Stimulated activated naive CD8-positive, alpha-beta T cell treated with anti-CD3 and anti-CD28 coated beads, Interleukin-15, amount 100 ng/mL, for 72 hours (primary cell): ENCODE measurements at regions not wholly inside any gene's neighbourhood (a gene's known extent, or its start where the extent isn't known, plus 50 kb on each side); places are given as distances from the start of the nearest gene placed in this dataset.
A peak's percentile ranks its signal among the peaks of the same experiment; 100 is the strongest.

Experiments used
- ATAC-seq: fragments of 150-1000 bp; cut with Tn5 transposase; 2 replicates; pipeline ENCODE4 v1.10.0; 2021; ENCODE audit warnings: mild to moderate bottlenecking, moderate library complexity
- DNase-seq, 2 donors: peaks; one replicate each; pipeline ENCODE4 v3.0.0; 2021 to 2022
- H3K27ac Mint-ChIP-seq, 2 donors: one replicate each; pipeline ENCODE4 v1.8.0; 2022; ENCODE audit warnings: mild to moderate bottlenecking in 2 of 2, mixed read lengths in 2 of 2, moderate library complexity in 2 of 2
- H3K27me3 Mint-ChIP-seq: one replicate; pipeline ENCODE4 v1.8.0; 2022; ENCODE audit warnings: mixed read lengths
- H3K4me1 Mint-ChIP-seq: one replicate; pipeline ENCODE4 v1.8.0; 2022; ENCODE audit warnings: mild to moderate bottlenecking, mixed read lengths
- H3K4me3 Mint-ChIP-seq, 2 donors: one replicate each; pipeline ENCODE4 v1.8.0; 2022; ENCODE audit warnings: mild to moderate bottlenecking in 2 of 2, mixed read lengths in 2 of 2, moderate library complexity in 1 of 2
- H3K9me3 Mint-ChIP-seq, 2 donors: one replicate each; pipeline ENCODE4 v1.8.0; 2022; ENCODE audit warnings: mixed read lengths in 2 of 2

DNA sequence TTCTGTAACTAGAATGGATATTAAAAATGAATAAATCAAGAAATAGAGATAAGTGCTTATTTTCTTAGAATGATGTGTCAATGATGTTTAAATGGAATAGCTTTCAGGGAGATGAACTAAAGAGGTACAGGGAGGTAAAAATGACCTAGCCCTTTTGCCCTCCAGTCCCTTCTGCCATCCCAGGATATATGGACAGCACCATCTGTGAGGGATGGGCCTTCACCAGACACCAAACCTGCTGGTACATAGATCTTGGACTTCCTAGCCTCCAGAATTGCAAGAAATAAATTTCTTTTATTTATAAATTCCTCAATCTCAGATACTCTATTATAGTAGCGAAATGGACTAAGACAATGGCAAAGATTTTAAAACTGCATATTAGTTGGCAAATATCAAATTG lies 352.0 kb upstream of the THBS1 start:
- ATAC-seq (no peak), DNase-seq (no peak)
- peaks cover 7% of the 10 kb centered on the region for H3K27me3 Mint-ChIP-seq
- H3K27ac Mint-ChIP-seq = no peak overlapping the region
- H3K4me3 Mint-ChIP-seq = no peak overlapping the region
- no peaks in the 10 kb centered on the region for H3K9me3 Mint-ChIP-seq
- no peaks in the 10 kb centered on the region for H3K4me1 Mint-ChIP-seq

DNA sequence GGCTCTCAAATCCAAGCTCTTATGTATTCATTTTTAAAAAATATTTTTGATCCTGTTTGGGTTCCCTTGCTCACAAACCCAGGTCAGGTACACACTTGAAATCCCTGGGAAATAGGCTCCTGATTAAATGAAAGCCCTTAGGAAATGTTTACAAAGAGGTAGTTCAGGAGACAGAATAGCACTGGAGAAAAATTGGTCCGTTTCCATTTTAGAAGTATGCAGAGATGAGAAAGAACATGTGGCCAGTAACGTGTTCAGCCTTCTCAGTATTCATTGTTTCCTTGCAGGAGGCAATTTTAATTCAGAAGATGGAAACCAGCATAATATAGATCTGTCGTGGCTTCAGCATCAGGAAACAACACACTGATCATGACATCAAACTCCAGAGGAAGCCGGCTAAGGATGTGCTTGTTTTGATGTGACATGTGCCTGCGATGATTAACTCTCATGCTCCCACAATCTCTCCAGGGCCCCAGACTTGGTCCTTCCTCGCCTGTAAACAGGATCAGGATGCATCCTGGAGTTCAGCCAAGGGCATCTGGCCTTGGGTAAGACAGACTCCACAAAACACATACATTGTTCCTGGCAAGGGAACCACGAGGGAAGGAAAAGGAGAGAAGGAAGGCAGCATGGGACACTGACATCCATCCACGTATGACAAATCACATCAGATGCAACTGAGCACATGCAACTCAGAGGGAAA lies 350.5 kb upstream of the THBS1 start:
- Mint-ChIP-seq H3K27me3 (peaks cover 7% of the 10 kb centered on the region), H3K4me1 (no peaks in the 10 kb centered on the region), H3K9me3 (no peaks in the 10 kb centered on the region), H3K4me3 (no peak overlapping the region), H3K27ac (no peak overlapping the region)
- ATAC-seq = no peak
- DNase-seq = no peak

DNA sequence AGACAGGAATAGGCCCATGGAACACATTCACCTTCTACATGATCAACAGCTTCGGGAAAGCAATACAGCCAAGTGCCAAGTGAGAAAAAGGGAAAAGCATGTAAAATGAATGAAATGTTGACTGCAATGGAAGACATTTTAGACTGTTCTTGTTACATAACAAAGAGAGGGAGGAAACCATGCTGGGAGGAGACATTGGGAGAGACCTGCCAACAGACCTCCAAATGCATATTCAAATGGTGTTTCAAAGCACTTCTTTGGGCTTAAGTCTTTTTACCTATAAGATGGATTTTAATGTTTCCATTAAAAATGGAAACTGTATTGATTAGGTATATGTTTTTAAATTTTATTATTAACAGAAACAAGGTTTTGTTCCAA lies 350.0 kb upstream of the THBS1 start:
- no peak overlapping the region for H3K4me3 Mint-ChIP-seq
- H3K4me1 Mint-ChIP-seq = no peaks in the 10 kb centered on the region
- DNase-seq (no peak), ATAC-seq (no peak)
- H3K27me3 Mint-ChIP-seq = peaks cover 7% of the 10 kb centered on the region
- no peaks in the 10 kb centered on the region for H3K9me3 Mint-ChIP-seq
- H3K27ac Mint-ChIP-seq = no peak overlapping the region

DNA sequence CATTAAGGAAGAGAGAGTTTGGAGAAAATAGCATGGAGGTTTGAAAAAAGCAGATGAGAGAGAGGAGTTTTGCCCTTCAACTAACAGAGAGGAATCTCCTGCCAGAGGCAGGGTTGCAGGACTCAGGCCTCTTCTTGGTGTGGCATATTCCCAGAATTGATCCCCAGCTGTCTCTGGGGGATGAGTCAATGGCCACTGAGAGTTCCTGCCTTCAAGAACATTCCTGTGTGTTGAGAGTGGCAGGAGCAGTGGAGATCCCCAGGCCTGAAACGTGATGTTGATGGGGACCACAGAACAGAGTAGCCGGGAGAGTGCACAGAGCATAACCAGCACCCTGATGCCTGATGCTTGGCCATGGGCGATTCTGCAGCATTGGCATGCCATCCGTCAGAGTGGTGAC lies 348.4 kb upstream of the THBS1 start:
- Mint-ChIP-seq H3K4me3 (no peak overlapping the region), H3K9me3 (no peaks in the 10 kb centered on the region), H3K4me1 (no peaks in the 10 kb centered on the region), H3K27ac (no peak overlapping the region), H3K27me3 (no peaks in the 10 kb centered on the region)
- DNase-seq (no peak), ATAC-seq (no peak)

DNA sequence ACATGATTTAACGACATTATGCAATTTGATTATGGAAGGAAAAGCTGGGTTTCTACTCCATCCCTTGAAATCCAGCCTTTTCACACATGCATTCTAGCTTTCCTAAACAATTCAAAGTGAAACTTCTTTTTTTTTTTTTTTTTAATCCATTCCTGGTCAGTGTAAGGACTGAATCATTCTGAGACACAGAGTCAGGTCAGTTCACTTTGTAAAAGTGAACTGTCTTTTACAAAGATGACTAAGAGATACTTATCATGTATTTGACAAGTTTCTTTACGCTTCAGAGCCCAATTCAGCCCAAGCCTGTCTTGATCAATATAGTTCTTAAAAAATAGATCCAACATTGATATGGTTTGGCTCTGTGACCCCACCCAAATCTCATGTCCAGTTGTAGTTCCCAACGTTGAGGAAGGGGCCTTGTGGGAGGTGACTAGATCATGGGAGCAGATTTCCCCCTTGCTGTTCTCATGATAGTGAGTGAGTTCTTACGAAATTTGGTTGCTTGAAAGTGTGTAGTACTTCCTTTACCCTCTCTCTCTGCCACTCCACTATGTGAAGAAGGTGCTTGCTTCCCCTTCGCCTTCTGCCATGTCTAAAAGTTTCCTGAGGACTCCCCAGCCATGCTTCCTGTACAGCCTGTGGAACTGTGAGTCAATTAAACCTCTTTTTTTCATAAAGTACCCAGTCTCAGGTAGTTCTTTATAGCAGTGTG lies 345.6 kb upstream of the THBS1 start:
- ATAC-seq (no peak), DNase-seq (no peak)
- Mint-ChIP-seq H3K27ac (peak overlapping the region in 1 of 2 donors; percentile 78), H3K4me3 (no peak overlapping the region), H3K9me3 (no peaks in the 10 kb centered on the region), H3K4me1 (no peaks in the 10 kb centered on the region), H3K27me3 (no peaks in the 10 kb centered on the region)

DNA sequence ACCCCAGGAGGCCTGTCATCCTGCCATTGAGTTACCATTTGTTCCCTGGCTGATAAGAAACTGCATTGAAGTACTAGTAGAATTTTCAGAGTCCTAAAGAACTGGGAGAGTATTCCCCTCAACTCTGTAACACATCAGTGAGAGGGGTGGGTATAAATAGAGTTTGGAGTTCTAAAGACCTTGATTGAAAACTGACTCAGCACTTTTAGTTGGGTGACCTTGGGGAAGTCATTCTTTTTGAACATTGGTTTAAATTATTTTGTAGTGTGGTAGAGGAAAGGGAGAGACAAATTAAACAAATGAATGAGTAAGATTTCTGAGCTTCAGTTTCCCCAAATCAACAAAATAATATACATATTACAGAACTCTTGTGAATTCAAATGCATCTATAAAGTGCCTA lies 344.5 kb upstream of the THBS1 start:
- no peaks in the 10 kb centered on the region for H3K9me3 Mint-ChIP-seq
- H3K4me1 Mint-ChIP-seq = no peaks in the 10 kb centered on the region
- H3K4me3 Mint-ChIP-seq = no peak overlapping the region
- no peak overlapping the region for H3K27ac Mint-ChIP-seq
- H3K27me3 Mint-ChIP-seq = no peaks in the 10 kb centered on the region
- ATAC-seq (no peak), DNase-seq (no peak)

DNA sequence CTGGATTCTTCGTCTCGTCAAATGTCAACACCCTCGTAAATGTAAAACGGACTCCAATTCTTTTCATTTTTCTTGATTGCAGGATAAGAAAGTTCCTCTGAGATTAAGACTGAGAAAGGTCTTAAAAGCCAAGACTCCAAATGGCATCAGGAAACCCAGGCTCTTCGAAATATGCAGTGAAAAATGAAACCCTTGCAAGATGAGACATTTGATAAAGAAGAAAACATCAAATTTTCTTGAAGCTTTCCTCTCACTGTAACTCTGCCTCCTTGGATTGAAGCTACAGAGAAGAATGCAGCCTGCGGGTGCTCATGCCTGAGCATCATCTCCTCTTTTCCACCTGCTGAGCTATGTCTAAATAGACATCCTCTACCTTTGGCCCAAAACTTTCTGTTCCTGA lies 342.4 kb upstream of the THBS1 start:
- Mint-ChIP-seq H3K4me3 (no peak overlapping the region), H3K27ac (no peak overlapping the region), H3K4me1 (no peaks in the 10 kb centered on the region), H3K27me3 (no peaks in the 10 kb centered on the region), H3K9me3 (no peaks in the 10 kb centered on the region)
- DNase-seq (no peak), ATAC-seq (no peak)

DNA sequence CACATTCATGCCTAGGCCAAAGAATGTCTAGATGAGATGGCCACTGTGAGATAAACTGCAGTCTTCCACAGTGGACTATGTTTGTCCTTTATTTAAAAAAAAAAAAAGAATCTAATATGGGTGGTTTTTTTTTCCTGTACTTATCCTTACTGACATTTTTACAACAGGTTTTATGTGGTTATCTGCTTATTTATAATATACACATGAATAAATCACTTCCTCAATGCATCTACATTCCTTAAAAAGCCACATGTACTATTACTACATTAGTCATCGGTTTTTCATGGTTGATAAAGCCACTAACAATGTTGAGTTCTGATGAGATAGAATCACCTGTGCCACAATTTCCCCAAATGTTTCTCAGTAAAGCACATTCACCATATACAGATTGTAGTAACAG lies 341.3 kb upstream of the THBS1 start:
- no peaks in the 10 kb centered on the region for H3K9me3 Mint-ChIP-seq
- H3K27me3 Mint-ChIP-seq = no peaks in the 10 kb centered on the region
- DNase-seq (no peak), ATAC-seq (no peak)
- peak overlapping the region in 1 of 2 donors; percentile 6 for H3K27ac Mint-ChIP-seq
- H3K4me1 Mint-ChIP-seq = no peaks in the 10 kb centered on the region
- no peak overlapping the region for H3K4me3 Mint-ChIP-seq

DNA sequence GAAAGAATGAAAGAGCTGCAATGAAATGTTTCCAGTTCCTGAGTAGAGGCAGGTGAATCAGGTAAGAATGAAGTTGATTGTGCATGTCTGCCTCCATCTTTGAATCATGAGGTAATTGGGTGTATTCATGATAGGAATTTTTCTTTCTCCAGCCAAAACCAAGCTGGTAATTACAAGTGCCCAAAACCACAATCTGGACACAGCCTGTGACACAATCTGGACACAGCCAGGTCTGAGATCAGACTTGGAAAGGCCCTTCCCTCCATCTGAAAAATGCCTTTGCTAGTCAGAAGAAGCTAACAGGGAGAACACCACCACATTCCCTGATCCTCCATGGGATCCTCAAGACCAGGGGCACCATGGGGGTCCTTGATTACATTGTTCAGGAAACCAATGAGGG lies 338.5 kb upstream of the THBS1 start:
- H3K27me3 Mint-ChIP-seq = peaks cover 9% of the 10 kb centered on the region
- DNase-seq (no peak), ATAC-seq (no peak)
- H3K4me1 Mint-ChIP-seq = no peaks in the 10 kb centered on the region
- H3K27ac Mint-ChIP-seq = no peak overlapping the region
- no peaks in the 10 kb centered on the region for H3K9me3 Mint-ChIP-seq
- no peak overlapping the region for H3K4me3 Mint-ChIP-seq

DNA sequence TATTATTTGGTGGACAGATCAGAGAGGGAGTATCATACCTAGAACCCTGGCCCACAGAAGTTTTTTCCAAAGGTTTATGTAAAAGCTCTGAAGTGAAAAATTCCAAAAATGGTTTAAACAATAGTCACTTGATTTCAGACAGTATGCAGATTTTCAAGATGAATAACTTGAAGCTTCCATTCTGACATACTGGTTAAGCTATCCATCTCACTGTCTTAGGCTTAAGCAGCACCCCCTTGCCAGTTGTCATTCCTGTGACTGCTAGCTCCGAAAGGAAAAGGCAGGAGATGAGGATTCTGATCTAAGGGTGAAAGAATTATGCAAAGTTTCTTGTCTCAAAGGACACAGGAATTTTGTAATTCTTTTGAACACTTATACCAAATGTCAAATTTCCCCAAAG lies 337.5 kb upstream of the THBS1 start:
- H3K4me3 Mint-ChIP-seq = no peak overlapping the region
- H3K4me1 Mint-ChIP-seq = no peaks in the 10 kb centered on the region
- H3K27me3 Mint-ChIP-seq = peaks cover 15% of the 10 kb centered on the region
- H3K27ac Mint-ChIP-seq = no peak overlapping the region
- no peaks in the 10 kb centered on the region for H3K9me3 Mint-ChIP-seq
- no peak for ATAC-seq
- DNase-seq = no peak

DNA sequence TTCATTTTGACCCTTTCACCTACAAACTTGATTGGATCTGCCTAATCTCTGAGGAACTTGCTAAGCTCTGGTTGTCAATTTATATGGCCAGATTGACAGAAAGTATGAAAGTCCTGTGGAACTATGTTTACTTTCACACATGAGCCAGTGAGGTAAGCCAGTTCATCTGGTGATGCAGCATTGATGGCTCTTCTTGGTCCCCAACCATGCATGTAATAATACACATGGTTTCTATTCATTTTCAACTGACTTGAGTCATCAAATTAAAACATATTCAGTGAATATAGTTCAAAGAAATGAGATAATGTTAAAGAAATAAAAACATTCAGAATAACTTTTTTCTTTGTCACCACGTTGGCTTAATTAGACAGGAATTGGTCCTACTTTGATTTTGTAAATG lies 336.1 kb upstream of the THBS1 start:
- DNase-seq (no peak), ATAC-seq (no peak)
- Mint-ChIP-seq H3K9me3 (no peaks in the 10 kb centered on the region), H3K4me1 (no peaks in the 10 kb centered on the region), H3K27ac (no peak overlapping the region), H3K27me3 (peaks cover 18% of the 10 kb centered on the region), H3K4me3 (no peak overlapping the region)

DNA sequence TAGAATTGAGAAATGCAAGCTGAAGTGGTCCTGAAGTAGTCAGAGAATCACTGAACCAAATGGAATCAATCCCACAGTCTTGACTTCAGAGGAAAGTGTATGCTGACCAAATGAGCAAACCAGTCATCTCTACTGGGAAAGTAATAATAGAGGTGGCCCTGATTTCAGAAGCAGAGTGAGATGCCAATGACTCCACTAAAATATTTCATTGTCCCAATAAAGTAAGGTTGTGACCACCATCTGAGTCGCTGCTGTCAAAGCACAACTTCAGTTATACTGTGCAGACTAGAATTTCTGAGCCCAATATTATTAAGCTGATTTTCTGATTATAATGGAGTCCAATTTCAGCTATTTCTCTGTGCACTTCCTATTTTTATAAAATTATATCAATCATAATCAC lies 334.4 kb upstream of the THBS1 start:
- ATAC-seq (no peak), DNase-seq (no peak)
- Mint-ChIP-seq H3K4me3 (no peak overlapping the region), H3K27me3 (peaks cover 18% of the 10 kb centered on the region), H3K4me1 (peaks cover 14% of the 10 kb centered on the region), H3K9me3 (no peaks in the 10 kb centered on the region), H3K27ac (no peak overlapping the region)

DNA sequence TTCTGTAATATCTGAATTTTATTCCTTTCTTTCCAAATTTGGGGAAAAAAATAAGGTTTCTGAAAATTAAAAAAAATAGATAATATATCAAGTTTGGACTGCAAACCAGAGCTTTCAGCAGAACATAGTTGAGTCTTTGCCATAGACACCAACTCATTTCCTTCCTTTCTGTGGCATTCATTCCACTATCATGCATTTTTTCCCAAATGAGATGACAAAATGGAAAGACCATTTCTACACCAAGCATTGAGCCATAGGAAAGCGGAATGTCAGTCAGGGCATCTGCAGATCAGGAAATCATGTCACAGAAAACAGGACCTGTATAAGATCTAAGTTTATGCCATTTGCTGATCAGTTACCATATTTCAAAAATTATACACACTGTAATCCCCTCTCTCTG lies 333.3 kb upstream of the THBS1 start:
- no peak overlapping the region for H3K4me3 Mint-ChIP-seq
- DNase-seq (no peak), ATAC-seq (no peak)
- no peaks in the 10 kb centered on the region for H3K9me3 Mint-ChIP-seq
- peaks cover 18% of the 10 kb centered on the region for H3K27me3 Mint-ChIP-seq
- H3K27ac Mint-ChIP-seq = no peak overlapping the region
- peaks cover 25% of the 10 kb centered on the region for H3K4me1 Mint-ChIP-seq

DNA sequence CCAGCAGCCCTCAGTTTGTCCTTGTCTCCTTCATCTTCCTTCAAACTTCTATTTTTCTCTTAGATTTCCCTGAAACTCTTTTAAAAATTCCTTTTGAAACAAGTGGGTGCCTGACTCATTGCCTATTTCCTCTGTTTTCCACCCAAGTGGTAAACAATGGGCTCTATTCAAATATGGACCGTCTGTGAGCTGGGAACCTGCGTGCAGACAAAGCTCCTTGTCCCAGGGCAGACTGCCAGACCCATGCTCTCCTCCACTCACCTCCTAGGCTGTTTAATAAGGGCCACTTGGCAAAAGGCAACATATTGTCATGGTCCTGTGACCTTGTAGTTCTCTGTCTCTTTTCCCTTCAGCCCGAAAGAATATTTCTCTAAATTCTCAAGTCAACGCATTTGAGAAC lies 332.7 kb upstream of the THBS1 start:
- no peak for ATAC-seq
- Mint-ChIP-seq H3K4me3 (no peak overlapping the region), H3K9me3 (no peaks in the 10 kb centered on the region), H3K27ac (peak overlapping the region; percentile 3 to 35), H3K4me1 (peaks cover 26% of the 10 kb centered on the region), H3K27me3 (peaks cover 18% of the 10 kb centered on the region)
- no peak for DNase-seq

DNA sequence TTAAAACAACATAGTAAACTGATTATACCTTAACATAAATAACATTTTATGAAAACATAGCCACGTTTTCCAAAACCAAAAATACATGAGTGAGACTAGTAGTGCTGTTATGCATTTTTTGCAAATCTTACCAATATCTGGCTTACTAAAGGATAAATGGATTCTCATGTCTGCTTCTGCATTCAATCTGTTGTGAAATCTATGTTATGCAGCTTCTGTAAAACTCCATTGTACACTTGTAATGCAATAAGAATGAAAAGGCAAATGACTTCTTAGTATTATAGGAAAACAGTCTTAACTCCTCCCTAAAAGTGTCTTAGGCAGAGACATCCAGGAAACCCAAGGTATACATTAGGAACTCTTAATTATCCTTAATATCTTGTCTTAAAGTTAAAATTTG lies 330.9 kb upstream of the THBS1 start:
- Mint-ChIP-seq H3K4me1 (peaks cover 26% of the 10 kb centered on the region), H3K27me3 (peaks cover 18% of the 10 kb centered on the region), H3K27ac (no peak overlapping the region), H3K9me3 (no peaks in the 10 kb centered on the region), H3K4me3 (no peak overlapping the region)
- ATAC-seq (no peak), DNase-seq (no peak)

DNA sequence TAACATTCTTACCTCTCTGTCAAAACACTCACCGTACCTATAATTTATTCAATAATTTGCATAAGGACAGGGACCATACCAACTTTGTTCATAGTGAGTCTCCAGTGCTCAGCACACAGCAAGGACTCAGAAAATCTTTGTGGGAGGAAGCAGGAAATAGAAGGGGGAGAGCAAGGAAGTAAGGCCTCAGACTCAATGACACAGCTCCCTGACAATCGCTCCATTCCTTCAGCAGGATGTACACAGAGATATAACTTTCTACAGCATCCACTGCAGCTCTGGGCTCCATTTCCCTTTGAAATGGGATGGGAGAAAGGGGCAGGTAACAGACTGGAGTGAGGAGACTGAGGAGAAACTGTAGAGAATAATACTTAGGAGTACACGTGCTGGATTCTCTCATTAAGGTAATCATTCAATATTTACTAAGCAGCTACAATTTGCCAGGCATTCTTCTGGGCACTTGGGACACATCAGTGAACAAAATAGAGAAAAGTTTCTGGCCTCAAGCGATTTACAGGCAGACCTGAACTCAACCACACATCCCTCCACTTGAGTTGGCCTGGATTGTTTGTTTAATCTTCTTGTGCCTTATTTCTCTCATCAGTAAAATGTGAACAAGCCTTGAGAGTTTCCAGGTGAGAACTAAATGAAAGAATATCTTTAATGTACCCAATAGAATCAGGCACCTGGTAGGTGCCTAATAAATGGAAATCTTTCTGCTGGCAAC lies 330.3 kb upstream of the THBS1 start:
- peaks cover 21% of the 10 kb centered on the region for H3K27me3 Mint-ChIP-seq

More for the DNA sequence above, 330.3 kb upstream of the THBS1 start:
- H3K4me1 Mint-ChIP-seq = peaks cover 26% of the 10 kb centered on the region
- peak overlapping the region; percentile 90 to 91 for H3K27ac Mint-ChIP-seq
- no peak for ATAC-seq
- peak overlapping the region; percentile 9 to 49 for H3K4me3 Mint-ChIP-seq
- no peak for DNase-seq
- no peaks in the 10 kb centered on the region for H3K9me3 Mint-ChIP-seq
